NCI-H1105 treated with DMSO at 0.1 percent for 48 hours (cell line): ENCODE measurements at regions not wholly inside any gene's neighbourhood (a gene's known extent, or its start where the extent isn't known, plus 50 kb on each side); places are given as distances from the start of the nearest gene placed in this dataset.
"Not testable (repeated sequence)": the region's sequence is repeated elsewhere in the genome, so short reads cannot be mapped to it uniquely, and the experiment has no call there.

Source experiments
- DNase-seq: peaks from one replicate; lab custom pipeline; 2025; lab: John Stamatoyannopoulos, UW

- DNase-seq: not testable (repeated sequence)
Observed at GRCh38 chr2:113386780-113387433, 50.6 kb upstream of the ZNG1B start.

- DNase-seq: not testable (repeated sequence)
Observed at GRCh38 chr2:113379621-113380020, 57.9 kb upstream of the ZNG1B start.

GRCh38 chr2:113376913-113377445, 60.5 kb upstream of the ZNG1B start:
- no peak for DNase-seq

GRCh38 chr2:113376253-113376912, 61.1 kb upstream of the ZNG1B start:
- no peak for DNase-seq

GRCh38 chr2:113374857-113375256, 62.6 kb upstream of the ZNG1B start:
- not testable (repeated sequence) for DNase-seq

GRCh38 chr2:113372258-113372834, 65.1 kb upstream of the ZNG1B start:
- not testable (repeated sequence) for DNase-seq

- DNase-seq: no peak
Observed at GRCh38 chr2:113370478-113371091, 66.9 kb upstream of the ZNG1B start.

- no peak for DNase-seq
Observed at GRCh38 chr2:113370030-113370429, 67.5 kb upstream of the ZNG1B start.

GRCh38 chr2:113368581-113368980, 68.9 kb upstream of the ZNG1B start:
- DNase-seq: not testable (repeated sequence)

- DNase-seq: not testable (repeated sequence)
Observed at GRCh38 chr2:113366821-113367220, 70.7 kb upstream of the ZNG1B start.

- DNase-seq: not testable (repeated sequence)
Observed at GRCh38 chr2:113365791-113366190, 71.7 kb upstream of the ZNG1B start.

- not testable (repeated sequence) for DNase-seq
Observed at GRCh38 chr2:113365290-113365689, 72.2 kb upstream of the ZNG1B start.

GRCh38 chr2:113361051-113361450, 76.4 kb upstream of the ZNG1B start:
- DNase-seq: no peak

GRCh38 chr2:113357071-113357470, 78.3 kb upstream of the PAX8 start:
- DNase-seq: peak; percentile 7

- not testable (repeated sequence) for DNase-seq
Observed at GRCh38 chr2:113356284-113356683, 77.6 kb upstream of the PAX8 start.

GRCh38 chr2:113355339-113356015, 76.8 kb upstream of the PAX8 start:
- DNase-seq: peak; percentile 42

GRCh38 chr2:113351375-113352355, 72.9 kb upstream of the PAX8 start:
- no peak for DNase-seq

GRCh38 chr2:113343800-113344199, 65.1 kb upstream of the PAX8 start:
- DNase-seq: not testable (repeated sequence)

- DNase-seq: no peak
Observed at GRCh38 chr2:113342650-113343049, 63.9 kb upstream of the PAX8 start.

- DNase-seq: not testable (repeated sequence)
Observed at GRCh38 chr2:113341870-113342253, 63.1 kb upstream of the PAX8 start.
